ENCODE measurements at regions not wholly inside any gene's neighbourhood (a gene's known extent, or its start where the extent isn't known, plus 50 kb on each side); places are given as distances from the start of the nearest gene placed in this dataset.

- no peak for DNase-seq (ENCODE audit: low read depth)
These were observed 146.9 kb downstream of the KLF13 start for GRCh38 chr15:31473385-31474058.

DNA sequence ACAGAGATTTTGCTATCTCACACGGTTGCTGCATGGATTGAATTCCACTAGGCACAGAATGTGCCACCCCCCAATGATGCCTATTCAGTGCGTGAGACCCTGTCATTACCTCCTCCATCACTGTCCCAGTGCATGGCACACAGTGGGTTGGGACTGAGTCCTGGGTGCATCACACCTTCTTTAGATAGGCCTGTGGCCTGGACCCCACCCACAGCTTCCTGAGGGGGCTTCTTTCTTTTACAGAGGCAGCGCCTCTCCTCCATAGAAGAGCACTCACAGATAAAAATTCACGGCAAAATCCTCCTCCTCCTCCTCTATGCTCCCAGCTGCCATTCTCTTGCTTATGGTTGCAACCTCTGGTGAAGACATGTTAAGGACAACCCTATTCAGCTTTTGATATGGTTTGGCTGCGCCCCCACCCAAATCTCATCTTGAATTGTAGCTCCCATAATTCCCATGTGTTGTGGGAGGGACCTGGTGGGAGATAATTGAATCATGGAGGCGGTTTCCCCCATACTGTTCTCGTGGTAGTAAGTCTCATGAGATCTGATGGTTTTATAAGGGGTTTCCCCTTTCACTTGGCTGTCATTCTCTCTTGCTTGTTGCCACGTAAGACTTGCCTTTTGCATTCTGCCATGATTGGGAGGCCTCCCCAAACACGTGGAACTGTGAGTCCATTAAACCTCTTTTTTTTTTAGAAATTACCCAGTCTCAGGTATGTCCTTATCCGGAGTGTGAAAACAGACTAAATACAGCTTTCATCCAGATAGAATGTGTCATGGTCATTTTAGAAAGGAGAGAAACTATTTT, 147.6 kb downstream of the KLF13 start:
- DNase-seq (ENCODE audit: low read depth), result no peak

GRCh38 chr15:31476236-31476810, 149.7 kb downstream of the KLF13 start:
- DNase-seq (ENCODE audit: low read depth), result no peak

GRCh38 chr15:31476866-31477265, 150.2 kb downstream of the KLF13 start:
- no peak for DNase-seq (ENCODE audit: low read depth)

- no peak for DNase-seq (ENCODE audit: low read depth)
These were observed 150.7 kb downstream of the KLF13 start for GRCh38 chr15:31477301-31477700.

DNA sequence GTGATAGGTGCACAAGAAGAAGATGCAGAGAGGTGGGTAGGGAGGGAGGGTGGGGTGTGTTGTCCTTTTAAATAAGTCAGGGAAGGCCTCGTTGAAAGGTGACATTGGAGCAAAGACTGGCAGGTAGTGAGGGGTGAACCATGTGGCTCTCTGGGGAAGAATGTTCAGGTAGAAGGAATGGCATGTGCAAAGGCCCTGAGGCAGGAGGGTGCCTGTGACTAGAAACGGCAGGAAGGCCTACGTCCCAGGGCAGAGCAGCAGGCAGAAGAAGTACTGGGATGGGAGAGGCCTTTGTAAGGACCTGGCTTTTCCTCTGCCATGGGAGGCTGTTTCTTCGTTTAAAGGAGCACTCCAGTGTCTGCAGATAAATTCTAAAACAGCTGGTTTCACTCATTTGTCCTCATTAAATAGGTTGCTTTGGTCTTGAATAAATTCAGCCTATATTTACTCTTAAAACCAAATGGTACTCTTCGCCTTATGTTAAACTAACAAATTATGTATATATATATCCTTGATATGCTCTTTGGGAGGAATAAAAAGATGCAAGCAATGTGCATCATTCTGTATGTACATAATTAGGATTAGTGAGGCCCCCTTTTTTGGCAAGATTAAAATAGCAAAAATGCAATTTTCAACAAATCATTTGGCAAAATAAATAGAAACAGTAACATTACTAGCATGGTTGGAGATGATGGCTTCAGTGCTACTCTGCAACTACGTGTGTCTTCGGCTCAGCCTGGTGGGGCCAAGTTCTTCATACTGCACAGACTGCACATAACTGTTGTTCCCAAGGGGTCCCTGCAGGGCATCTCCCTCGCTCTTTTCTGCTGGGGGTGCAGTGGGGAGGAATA, 151.4 kb downstream of the KLF13 start:
- DNase-seq (ENCODE audit: low read depth), result no peak

DNA sequence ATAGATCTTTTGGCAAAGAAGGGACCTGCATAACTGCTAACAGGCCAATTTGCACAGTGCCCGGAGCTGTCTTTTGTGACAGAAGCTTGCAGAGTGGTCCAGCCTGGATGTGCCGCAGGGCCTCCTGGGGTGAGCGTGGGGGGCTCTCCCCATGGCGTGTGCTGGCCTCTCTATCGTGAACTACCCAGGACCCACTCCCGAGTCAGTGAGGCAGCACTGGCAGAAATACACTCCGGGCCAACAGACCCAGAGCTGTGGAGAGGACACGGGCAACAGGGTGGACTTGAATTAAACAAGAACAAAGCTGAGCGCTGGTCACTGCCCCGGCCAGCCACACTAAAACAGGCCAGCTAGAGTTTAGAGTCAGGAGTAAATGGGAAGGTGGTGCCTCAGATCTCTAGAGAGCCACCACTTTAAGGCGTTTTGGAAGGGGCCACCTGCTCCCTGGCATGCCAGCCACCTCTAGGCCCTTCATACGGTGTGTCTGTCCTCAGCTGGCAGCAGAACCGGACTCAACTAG, 152.1 kb downstream of the KLF13 start:
- no peak for DNase-seq (ENCODE audit: low read depth)

- DNase-seq (ENCODE audit: low read depth), result no peak
These were observed 153.9 kb downstream of the KLF13 start for GRCh38 chr15:31480356-31481025.

GRCh38 chr15:31481142-31481541, 154.5 kb downstream of the KLF13 start:
- no peak for DNase-seq (ENCODE audit: low read depth)

DNA sequence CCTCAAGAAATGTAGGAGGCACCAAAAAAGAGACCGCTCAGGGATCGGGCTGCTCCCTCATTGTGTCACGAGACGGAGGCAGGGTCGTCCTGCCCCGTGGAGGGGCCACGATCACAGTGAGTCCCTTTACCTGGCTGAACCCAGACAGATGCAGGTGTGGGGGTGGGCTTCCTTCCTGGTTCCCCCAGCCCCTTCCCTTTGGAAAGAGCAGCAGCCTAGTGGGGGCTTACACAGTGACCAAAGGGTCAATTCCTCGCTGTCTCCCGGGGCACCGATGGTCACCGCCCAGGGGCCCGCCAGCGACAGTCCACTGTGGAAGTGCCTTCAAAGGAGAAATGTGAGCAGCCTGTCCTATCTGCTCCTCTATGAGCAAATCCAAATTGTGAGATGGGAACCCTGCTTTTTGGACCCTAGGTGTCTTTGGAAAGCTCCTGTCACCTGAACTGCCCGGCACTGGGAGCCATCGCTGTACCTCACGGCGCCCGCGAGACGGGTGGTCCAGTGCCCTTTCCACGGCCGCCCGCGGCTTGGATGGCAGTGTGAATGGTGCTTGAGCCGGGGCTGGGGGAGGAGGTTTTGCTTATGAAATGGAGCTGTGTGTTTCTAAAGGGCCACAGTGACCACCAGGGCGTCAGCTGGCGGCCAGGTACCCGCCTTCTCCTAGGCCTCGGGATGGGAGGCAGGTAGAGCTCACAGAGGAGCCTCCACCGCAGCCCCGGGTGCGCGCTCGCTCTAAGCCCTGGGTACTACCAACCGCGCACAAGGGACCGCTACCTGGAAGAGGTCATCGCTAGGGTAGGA, 155.7 kb downstream of the KLF13 start:
- DNase-seq (ENCODE audit: low read depth), result no peak

- DNase-seq (ENCODE audit: low read depth), result no peak
These were observed 156.7 kb downstream of the KLF13 start for GRCh38 chr15:31483053-31483985.

GRCh38 chr15:31483986-31484951, 157.6 kb downstream of the KLF13 start:
- DNase-seq (ENCODE audit: low read depth), result no peak

GRCh38 chr15:31484986-31485385, 158.4 kb downstream of the KLF13 start:
- no peak for DNase-seq (ENCODE audit: low read depth)

DNA sequence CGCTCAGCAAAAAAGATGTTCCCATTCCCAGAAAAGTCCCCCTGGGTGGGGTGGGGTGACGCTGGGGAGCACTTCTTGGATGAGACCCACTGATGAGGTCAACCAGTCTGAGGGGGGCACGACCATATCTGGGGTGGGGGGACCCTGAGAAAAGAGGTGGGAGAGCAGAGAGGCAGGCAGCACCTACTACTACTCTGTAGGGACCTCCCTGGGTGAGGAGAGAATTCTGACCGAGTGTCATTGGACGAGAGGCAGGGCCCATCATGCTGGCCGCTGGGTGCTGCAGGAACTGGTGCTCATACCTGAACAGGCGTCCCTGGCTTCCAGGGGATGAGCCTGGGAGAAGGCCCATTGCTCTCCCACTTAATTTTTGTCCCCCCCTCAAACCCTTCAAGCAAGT, 158.8 kb downstream of the KLF13 start:
- DNase-seq (ENCODE audit: low read depth), result no peak

DNA sequence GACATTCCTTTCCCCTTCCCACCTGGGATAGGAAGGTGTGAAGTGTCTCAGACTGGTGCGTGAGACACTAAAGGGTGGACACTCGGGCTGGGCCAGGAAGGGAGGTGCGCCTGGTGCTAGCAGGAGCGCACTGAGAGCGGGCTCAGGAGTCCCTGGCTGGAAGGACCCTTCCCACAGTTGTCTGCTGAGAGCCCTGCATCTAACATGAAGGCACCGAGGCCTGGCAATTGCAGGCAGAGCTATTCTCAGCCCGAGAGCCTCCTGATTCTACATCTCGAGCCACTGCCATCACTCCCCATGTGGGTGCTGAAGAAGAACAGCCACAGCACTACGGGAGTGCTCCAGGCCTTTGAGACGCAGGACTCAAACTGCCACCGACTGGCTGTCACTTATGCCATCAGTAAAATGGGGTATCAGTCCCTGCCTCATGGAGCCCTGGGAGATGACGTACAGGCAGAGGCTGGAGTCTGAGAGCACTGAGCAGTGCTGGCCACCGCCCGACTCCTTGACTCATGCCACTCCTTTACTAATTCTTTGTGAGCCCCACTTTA, 159.4 kb downstream of the KLF13 start:
- no peak for DNase-seq (ENCODE audit: low read depth)

GRCh38 chr15:31486506-31486905, 159.9 kb downstream of the KLF13 start:
- DNase-seq (ENCODE audit: low read depth), result no peak

DNA sequence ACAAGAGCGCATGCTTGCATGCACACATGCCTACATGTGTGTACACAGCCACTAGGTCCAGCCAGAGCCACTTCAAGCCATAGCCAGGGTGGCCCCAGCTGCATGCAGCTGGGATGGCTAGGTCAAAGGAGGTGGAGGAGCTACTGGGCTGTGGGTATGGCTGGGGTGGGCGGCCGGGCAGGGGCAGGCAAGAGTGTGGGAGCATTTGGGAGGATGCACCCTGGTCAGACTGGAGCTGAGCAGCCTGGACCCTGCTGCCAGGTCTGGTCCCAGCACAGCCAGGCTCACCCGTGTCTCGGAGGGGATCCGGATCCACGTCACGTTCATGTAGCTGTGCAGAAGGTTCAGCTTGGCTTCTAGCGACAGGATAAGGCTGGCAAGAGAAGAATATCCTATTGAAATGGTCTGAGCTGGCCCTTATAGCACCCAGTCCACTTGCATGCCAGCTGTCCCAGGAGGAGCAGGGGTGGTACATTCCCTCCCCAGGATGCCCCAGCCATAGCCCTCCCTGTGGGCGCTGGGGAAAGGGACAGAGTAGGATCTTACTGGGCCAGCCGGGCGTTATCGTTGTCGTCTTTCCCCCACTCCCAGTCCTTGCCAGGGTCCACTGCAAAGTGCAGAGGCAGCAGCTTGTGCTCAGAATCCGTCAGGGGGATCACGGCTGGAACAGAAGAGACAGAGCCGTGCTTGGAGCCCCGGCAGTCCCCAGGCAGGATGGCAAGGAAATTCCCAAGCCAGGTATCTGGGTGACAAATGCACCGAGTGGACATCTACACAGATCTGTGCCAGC, 160.5 kb downstream of the KLF13 start:
- DNase-seq (ENCODE audit: low read depth), result no peak
